Transverse colon (tissue), 4 donors: ENCODE measurements at regions not wholly inside any gene's neighbourhood (a gene's known extent, or its start where the extent isn't known, plus 50 kb on each side); places are given as distances from the start of the nearest gene placed in this dataset.

Experiments used
- DNase-seq: peaks from one replicate; pipeline ENCODE4 v3.0.0-alpha.2; 2019
- H3K27ac ChIP-seq, 4 donors: fragments of 200-600 bp; sonication (generic); 2 replicates each; pipeline ENCODE4 v1.5.1; 2016 to 2018; ENCODE audit warnings: inconsistent platforms in 4 of 4
- H3K27me3 ChIP-seq: fragments of 200-600 bp; sonication (generic); 2 replicates; pipeline ENCODE4 v1.5.1; 2017; ENCODE audit warnings: inconsistent platforms
- H3K36me3 ChIP-seq, 4 donors: fragments of 200-600 bp; sonication (generic); 2 replicates each; pipeline ENCODE4 v1.5.1; 2017 to 2019; ENCODE audit warnings: inconsistent platforms in 4 of 4
- H3K4me1 ChIP-seq, 4 donors: fragments of 200-600 bp; sonication (generic); 2 replicates each; pipeline ENCODE4 v1.5.1; 2017 to 2020; ENCODE audit warnings: inconsistent platforms in 4 of 4
- H3K4me3 ChIP-seq, 4 donors: fragments of 200-600 bp; sonication (generic); 1 replicate in 1 of 4; 2 replicates in 3 of 4; pipeline versions ENCODE4 v1.5.1 to v1.6.1; 2017 to 2019; ENCODE audit warnings: inconsistent platforms in 4 of 4
- H3K9me3 ChIP-seq, 2 donors: fragments of 200-600 bp; sonication (generic); 2 replicates each; pipeline ENCODE4 v1.5.1; 2017 to 2019; ENCODE audit warnings: inconsistent platforms in 2 of 2
- CTCF ChIP-seq, 5 experiments: fragments of 200-600 bp in 3 of 5; fragments of 450-650 bp in 2 of 5; sonication (generic) in 3 of 5; IDR thresholded peaks; 1 replicate in 2 of 5; 2 replicates in 3 of 5; pipeline ENCODE4 v1.5.1; 2016 to 2017; ENCODE audit warnings: antibody characterized with exemption in 5 of 5, inconsistent platforms in 3 of 5, mild to moderate bottlenecking in 2 of 5, moderate library complexity in 1 of 5
- EP300 ChIP-seq: sonication (generic); formaldehyde crosslinking; IDR thresholded peaks from one replicate; pipeline ENCODE4 v1.6.1; 2017; ENCODE audit warnings: antibody characterized with exemption, low read depth
- POLR2A ChIP-seq: fragments of 450-650 bp; IDR thresholded peaks from one replicate; pipeline ENCODE4 v1.6.1; 2016; ENCODE audit warnings: antibody characterized with exemption, mild to moderate bottlenecking, moderate library complexity
- POLR2AphosphoS5 ChIP-seq, 3 donors: sonication (generic); formaldehyde crosslinking; IDR thresholded peaks; one replicate each; pipeline ENCODE4 v1.6.1; 2016; ENCODE audit warnings: antibody characterized with exemption in 3 of 3
- WGBS, 2 donors: methylation state at CpG; one replicate each; pipeline ENCODE4 v1.1.5; 2018; ENCODE audit warnings: low coverage in 1 of 2; 5-methylcytosine and 5-hydroxymethylcytosine counted together
- in situ Hi-C, 4 donors: fragments of 200-750 bp; cut with MboI; loops; one replicate each; pipeline versions ENCODE4 v1.15.0 to v1.15.1; 2017; ENCODE audit warnings: low sequenced_read_pairs in 3 of 4, low pct_ligation_motif_present in 1 of 4, low pct_unique_long_range_greater_than_20kb in 1 of 4
- intact Hi-C: fragments of 100-400 bp; cut with DNase I; formaldehyde crosslinking; loops from one replicate; pipeline ENCODE4 v1.15.1; 2023; ENCODE audit warnings: low total_unique reads

- no peaks in the 10 kb centered on the region for H3K27me3 ChIP-seq
- no peak overlapping the region for H3K27ac ChIP-seq
- intact Hi-C loops (no loop called here), in situ Hi-C loops (no loop called here)
- H3K4me3 ChIP-seq = no peak overlapping the region
- H3K36me3 ChIP-seq = no peaks in the 10 kb centered on the region
- no peak for TF ChIP-seq CTCF (IDR thresholded peaks at IDR 0.05)
- TF ChIP-seq POLR2AphosphoS5 (IDR thresholded peaks at IDR 0.05) = no peak
- no peak for TF ChIP-seq EP300
- TF ChIP-seq POLR2A = no peak
- no peaks in the 10 kb centered on the region for H3K4me1 ChIP-seq
- DNase-seq = no peak
- WGBS, 2 donors = 75 to 87% methylated on average over 2 of the region's 2 CpGs
- no peaks in the 10 kb centered on the region for H3K9me3 ChIP-seq
Measured at GRCh38 chr14:29148221-29148620, 381.6 kb downstream of the FOXG1 start.

GRCh38 chr14:29149798-29150197 is 383.2 kb downstream of the FOXG1 start:
- no peaks in the 10 kb centered on the region for H3K36me3 ChIP-seq
- H3K27ac ChIP-seq = no peak overlapping the region
- in situ Hi-C loops = no loop called here
- H3K9me3 ChIP-seq = no peaks in the 10 kb centered on the region
- no peaks in the 10 kb centered on the region for H3K4me1 ChIP-seq
- no peak for DNase-seq
- intact Hi-C loops = no loop called here
- H3K4me3 ChIP-seq = no peak overlapping the region
- H3K27me3 ChIP-seq = no peaks in the 10 kb centered on the region
- TF ChIP-seq CTCF (IDR thresholded peaks at IDR 0.05) = no peak
- no peak for TF ChIP-seq POLR2A
- TF ChIP-seq POLR2AphosphoS5 (IDR thresholded peaks at IDR 0.05) = no peak

GRCh38 chr14:29150659-29151058 is 384.1 kb downstream of the FOXG1 start:
- Histone ChIP-seq H3K36me3 (no peaks in the 10 kb centered on the region), H3K27me3 (no peaks in the 10 kb centered on the region), H3K27ac (no peak overlapping the region), H3K4me3 (no peak overlapping the region), H3K9me3 (no peaks in the 10 kb centered on the region), H3K4me1 (no peaks in the 10 kb centered on the region)
- in situ Hi-C loops = no loop called here
- 91% methylated on average over 10 of the region's 10 CpGs; no CpG with 5 or more reads in 1 of the 2 donors for WGBS, 2 donors
- no peak for TF ChIP-seq POLR2A
- no peak for TF ChIP-seq EP300
- no peak for TF ChIP-seq POLR2AphosphoS5 (IDR thresholded peaks at IDR 0.05)
- no peak for TF ChIP-seq CTCF (IDR thresholded peaks at IDR 0.05)
- no peak for DNase-seq
- intact Hi-C loops = no loop called here

- in situ Hi-C loops (no loop called here), intact Hi-C loops (no loop called here)
- TF ChIP-seq POLR2A = no peak
- no peak for TF ChIP-seq POLR2AphosphoS5 (IDR thresholded peaks at IDR 0.05)
- TF ChIP-seq CTCF (IDR thresholded peaks at IDR 0.05) = no peak
- TF ChIP-seq EP300 = no peak
- no peak overlapping the region for H3K4me3 ChIP-seq
- H3K27me3 ChIP-seq = no peaks in the 10 kb centered on the region
- DNase-seq = no peak
- H3K27ac ChIP-seq = no peak overlapping the region
- H3K4me1 ChIP-seq = no peaks in the 10 kb centered on the region
- H3K36me3 ChIP-seq = no peaks in the 10 kb centered on the region
- no peaks in the 10 kb centered on the region for H3K9me3 ChIP-seq
Measured at GRCh38 chr14:29156096-29156495, 389.5 kb downstream of the FOXG1 start.
